Brain microvascular endothelial cell (primary cell): ENCODE measurements at regions not wholly inside any gene's neighbourhood (a gene's known extent, or its start where the extent isn't known, plus 50 kb on each side); places are given as distances from the start of the nearest gene placed in this dataset.
"Not testable (repeated sequence)": the region's sequence is repeated elsewhere in the genome, so short reads cannot be mapped to it uniquely, and the experiment has no call there.

Experiments used
- DNase-seq: peaks from one replicate; pipeline ENCODE4 v3.0.0-alpha.2; 2020
- H3K27ac ChIP-seq: fragments of 250-450 bp; sonication (Bioruptor Pico); 2 replicates; pipeline ENCODE4 v1.5.1; 2020; ENCODE audit warnings: mild to moderate bottlenecking, moderate library complexity
- H3K27me3 ChIP-seq: fragments of 250-450 bp; sonication (Bioruptor Pico); replicated peaks from 2 replicates; pipeline ENCODE4 v1.5.1; 2020; ENCODE audit warnings: mild to moderate bottlenecking
- H3K36me3 ChIP-seq: fragments of 250-450 bp; sonication (Bioruptor Pico); replicated peaks from 2 replicates; pipeline ENCODE4 v1.5.1; 2020; ENCODE audit warnings: mild to moderate bottlenecking
- H3K4me3 ChIP-seq: 2 replicates; pipeline ENCODE4 v1.5.1; 2011; ENCODE audit warnings: low read depth, mild to moderate bottlenecking, control low read depth, low read length, moderate library complexity
- in situ Hi-C: cut with HindIII; loops from 2 replicates; pipeline ENCODE4 v1.10.0; 2017; ENCODE audit warnings: low sequenced_read_pairs, low pct_ligation_motif_present
- TF ChIP-seq, protein P1 (sequence below): IDR thresholded peaks from 2 replicates; pipeline ENCODE4 v1.5.1; 2011; ENCODE audit warnings: low read depth, mild to moderate bottlenecking, moderate library complexity, low read length, control low read depth, inconsistent platforms; ENCODE audit errors: missing control alignments

DNA sequence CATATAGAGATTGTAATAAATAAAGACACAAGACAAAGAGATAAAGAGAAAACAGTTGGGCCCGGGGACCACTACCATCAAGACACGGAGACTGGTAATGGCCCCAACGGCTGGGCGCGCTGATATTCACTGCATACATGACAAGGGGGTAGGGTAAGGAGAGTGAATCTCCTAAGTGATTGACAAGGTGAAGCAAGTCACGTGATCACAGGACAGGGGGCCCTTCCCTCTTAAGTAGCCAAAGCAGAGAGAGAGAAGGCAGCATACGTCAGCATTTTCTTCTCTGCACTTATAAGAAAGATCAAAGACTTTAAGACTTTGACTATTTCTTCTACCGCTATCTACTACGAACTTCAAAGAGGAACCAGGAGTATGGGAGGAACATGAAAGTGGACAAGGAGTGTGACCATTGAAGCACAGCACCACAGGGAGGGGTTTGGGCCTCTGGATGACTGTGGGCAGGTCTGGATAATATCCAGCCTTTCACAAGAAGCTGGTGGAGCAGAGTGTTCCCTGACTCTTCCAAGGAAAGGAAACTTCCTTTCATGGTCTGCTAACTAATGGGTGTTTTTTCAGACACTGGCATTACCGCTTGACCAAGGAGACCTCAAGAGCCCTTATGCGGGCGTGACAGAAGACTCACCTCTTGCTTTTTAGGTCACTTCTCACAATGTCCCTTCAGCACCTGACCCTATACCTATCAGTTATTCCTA is 75.6 kb downstream of the MRPL39 start:
- DNase-seq, H3K27me3 ChIP-seq, H3K4me3 ChIP-seq, in situ Hi-C loops, H3K27ac ChIP-seq, H3K36me3 ChIP-seq: not testable (repeated sequence)

DNA sequence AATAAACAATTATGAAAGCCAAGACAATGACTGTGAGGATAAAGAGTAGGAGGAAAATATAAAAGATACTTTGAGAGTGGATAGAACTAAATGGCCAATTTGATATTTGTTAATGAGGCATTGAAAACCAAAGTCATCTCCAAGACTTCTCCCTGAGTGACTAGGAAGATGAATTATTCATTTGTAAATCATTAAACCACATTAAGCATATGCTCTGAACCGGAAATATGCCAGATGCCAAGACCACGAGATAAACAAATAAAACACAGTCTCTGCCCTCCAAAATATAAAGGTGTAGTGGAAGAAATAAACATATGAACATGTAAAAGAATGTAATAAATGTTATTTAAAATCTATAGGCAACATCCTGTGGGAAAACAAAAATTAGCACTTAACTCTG is 78.8 kb downstream of the MRPL39 start:
- Histone ChIP-seq H3K36me3 (no peaks in the 10 kb centered on the region), H3K27ac (no peak overlapping the region), H3K27me3 (no peaks in the 10 kb centered on the region), H3K4me3 (no peak overlapping the region)
- in situ Hi-C loops = no loop called here
- no peak for DNase-seq
- TF ChIP-seq, protein P1, sequence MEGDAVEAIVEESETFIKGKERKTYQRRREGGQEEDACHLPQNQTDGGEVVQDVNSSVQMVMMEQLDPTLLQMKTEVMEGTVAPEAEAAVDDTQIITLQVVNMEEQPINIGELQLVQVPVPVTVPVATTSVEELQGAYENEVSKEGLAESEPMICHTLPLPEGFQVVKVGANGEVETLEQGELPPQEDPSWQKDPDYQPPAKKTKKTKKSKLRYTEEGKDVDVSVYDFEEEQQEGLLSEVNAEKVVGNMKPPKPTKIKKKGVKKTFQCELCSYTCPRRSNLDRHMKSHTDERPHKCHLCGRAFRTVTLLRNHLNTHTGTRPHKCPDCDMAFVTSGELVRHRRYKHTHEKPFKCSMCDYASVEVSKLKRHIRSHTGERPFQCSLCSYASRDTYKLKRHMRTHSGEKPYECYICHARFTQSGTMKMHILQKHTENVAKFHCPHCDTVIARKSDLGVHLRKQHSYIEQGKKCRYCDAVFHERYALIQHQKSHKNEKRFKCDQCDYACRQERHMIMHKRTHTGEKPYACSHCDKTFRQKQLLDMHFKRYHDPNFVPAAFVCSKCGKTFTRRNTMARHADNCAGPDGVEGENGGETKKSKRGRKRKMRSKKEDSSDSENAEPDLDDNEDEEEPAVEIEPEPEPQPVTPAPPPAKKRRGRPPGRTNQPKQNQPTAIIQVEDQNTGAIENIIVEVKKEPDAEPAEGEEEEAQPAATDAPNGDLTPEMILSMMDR = no peak

DNA sequence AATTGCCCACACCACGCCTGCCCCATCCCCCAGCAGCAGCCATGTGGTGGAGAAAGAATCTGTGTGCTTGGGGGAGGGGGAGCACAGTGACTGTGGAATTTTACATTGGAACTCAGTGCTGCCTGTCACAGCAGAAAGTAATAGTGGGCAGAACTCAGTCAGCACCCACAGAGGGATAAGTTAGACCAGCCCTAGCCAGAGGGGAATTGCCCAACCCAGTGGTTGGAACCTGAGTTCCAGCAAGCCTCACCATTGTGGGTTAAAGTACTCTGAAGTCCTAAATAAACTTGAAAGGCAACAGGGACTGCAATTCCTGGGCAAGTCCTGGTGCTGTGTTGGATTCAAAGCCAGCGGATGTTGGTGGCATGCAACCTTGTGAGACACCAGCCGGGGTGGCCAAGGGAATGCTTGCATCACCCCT is 88.8 kb downstream of the MRPL39 start:
- DNase-seq = no peak
- Histone ChIP-seq H3K4me3 (no peak overlapping the region), H3K27me3 (no peaks in the 10 kb centered on the region), H3K36me3 (no peaks in the 10 kb centered on the region), H3K27ac (no peak overlapping the region)
- in situ Hi-C loops = no loop called here
- TF ChIP-seq, protein P1 = no peak

DNA sequence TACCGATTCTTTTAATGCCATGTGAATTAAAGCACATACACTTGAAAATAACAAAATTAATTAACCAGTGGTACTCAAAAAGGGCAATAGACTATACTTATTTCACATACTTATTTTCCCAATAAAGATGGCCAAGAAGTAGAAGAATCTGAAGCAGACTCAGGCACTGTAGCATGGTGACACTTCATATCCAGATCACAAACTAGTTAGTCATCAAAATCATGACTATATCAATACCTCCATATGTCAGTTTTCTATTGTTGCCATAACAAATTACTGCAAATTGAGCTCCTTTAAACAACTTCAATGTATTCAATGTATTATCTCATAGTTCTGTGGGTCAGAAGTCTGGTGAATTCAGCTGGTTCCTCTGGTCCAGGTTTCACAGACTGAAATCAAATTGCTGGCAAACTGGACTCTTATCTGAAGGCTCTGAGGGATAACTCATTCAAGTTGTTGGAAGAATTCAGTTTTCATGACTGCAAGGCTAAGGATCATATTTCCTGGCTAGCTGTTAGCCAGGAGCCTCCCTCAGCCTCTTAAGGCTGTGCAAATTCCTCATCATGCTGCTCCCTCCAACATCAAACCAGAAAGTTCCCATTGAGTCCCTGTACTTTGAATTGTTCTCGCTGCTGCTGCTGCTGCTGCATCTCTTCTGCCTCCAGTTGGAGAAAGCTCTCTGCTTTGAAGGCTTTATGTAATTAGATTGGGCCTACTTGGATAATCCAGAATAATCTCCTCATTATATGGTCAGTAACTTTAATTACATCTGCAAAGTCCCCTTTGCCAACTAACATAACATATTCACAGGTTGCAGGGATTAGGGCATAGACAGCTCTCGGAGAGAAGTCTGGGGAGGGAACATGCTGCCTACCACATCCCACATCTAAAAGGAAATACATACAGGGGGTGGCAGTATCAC is 91.5 kb downstream of the MRPL39 start:
- Histone ChIP-seq H3K27ac (no peak overlapping the region), H3K27me3 (no peaks in the 10 kb centered on the region), H3K36me3 (no peaks in the 10 kb centered on the region), H3K4me3 (no peak overlapping the region)
- TF ChIP-seq, protein P1 = no peak
- peak; percentile 47 for DNase-seq
- in situ Hi-C loops = no loop called here

DNA sequence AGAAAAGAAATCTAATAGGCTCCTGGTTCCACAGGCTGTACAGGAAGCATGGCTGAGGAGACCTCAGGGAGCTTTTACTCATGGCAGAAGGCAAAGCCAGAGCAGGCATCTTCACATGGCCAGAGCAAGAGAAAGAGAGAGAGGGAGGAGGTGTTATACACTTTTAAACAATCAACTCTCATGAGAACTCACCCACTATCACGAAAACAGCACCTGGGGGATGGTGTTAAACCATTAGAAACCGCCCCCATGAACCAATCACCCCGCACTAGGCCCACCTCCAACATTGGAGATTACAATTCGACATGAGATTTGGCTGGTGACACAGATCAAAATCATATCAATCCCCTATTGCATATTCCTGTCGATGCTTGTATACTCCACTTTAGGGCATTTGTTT is 93.5 kb downstream of the MRPL39 start:
- TF ChIP-seq, protein P1 = no peak
- Histone ChIP-seq H3K36me3 (no peaks in the 10 kb centered on the region), H3K4me3 (no peak overlapping the region), H3K27ac (no peak overlapping the region), H3K27me3 (no peaks in the 10 kb centered on the region)
- in situ Hi-C loops = no loop called here
- no peak for DNase-seq

DNA sequence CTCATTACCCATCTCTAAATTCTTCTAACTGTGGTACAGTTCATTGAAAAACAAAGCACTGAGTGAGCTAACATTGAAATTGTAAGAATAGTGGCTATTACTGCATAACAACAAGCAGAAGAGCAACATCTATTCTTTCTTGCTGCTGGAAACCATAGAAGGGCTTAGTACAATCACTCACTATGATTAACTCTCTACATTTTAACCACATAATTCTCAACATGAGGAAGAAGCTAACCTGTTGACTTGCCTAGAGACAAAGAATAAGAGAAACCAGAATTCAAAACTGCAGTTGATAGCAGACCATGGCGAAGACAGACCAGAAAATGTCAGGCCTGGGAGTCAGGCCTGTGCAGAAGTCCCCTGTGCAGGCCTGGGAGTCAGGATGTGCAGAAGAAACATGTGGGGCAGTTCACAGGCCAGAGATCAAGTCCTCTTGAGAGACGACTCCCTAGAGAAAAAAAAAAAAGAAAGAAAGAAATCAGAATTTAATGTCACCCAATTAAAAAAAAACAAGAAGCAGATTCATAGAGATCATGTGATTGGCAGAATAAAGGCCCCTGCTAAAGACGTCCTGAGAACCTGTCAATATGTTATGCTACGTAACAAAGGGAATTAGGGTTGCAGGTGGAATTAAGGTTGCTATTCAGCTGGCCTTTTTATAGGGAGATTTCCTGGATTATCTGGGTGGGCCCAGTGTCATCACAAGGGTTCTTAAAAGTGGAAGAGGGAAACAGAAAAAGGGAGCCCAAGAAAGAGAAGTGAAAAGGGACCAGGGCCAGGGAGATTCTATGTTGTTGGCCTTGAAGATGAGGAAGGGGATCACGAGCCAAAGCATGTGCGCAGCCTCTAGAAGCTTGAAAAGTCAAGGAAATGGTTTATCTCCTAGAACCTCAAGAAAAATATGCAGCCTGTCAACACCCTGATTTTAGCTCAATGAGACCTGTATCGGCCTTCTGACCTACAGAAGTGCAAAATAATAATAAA is 94.9 kb downstream of the MRPL39 start:
- TF ChIP-seq, protein P1 = no peak
- H3K27me3 ChIP-seq = no peaks in the 10 kb centered on the region
- H3K36me3 ChIP-seq = no peaks in the 10 kb centered on the region
- H3K27ac ChIP-seq = no peak overlapping the region
- H3K4me3 ChIP-seq = no peak overlapping the region
- DNase-seq = no peak
- in situ Hi-C loops = no loop called here
